ENCODE measurements at regions not wholly inside any gene's neighbourhood (a gene's known extent, or its start where the extent isn't known, plus 50 kb on each side); places are given as distances from the start of the nearest gene placed in this dataset.

DNA sequence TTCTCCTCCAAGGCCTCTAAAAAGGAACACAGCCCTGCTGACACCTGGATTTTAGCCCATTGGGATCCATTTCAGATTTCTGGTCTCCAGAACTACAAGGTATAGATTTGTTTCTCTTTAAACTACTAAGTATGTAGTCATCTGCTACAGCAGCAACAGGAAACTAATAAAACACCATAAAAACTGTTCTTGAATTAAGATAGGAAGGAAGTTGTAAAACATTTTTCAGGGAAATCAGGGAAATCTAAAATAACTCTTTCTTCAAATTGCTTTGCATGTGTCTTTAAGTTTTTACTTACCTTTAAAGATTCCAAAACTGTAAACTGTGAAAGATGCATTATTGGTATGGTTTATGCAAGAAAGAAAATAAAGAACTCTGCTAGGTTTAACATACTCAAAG is 407.0 kb upstream of the TOM1L1 start:
- Mint-ChIP-seq H3K36me3 (ENCODE audit: unreplicated experiment) (no peaks in the 10 kb centered on the region), H3K4me1 (ENCODE audit: low read depth, unreplicated experiment) (peaks cover 4% of the 10 kb centered on the region), H3K9me3 (ENCODE audit: unreplicated experiment) (no peaks in the 10 kb centered on the region), H3K27me3 (ENCODE audit: unreplicated experiment) (no peaks in the 10 kb centered on the region), H3K4me3 (ENCODE audit: unreplicated experiment) (no peak overlapping the region), H3K27ac (ENCODE audit: unreplicated experiment) (no peak overlapping the region)
- DNase-seq, result no peak
- TF ChIP-seq, protein P1, sequence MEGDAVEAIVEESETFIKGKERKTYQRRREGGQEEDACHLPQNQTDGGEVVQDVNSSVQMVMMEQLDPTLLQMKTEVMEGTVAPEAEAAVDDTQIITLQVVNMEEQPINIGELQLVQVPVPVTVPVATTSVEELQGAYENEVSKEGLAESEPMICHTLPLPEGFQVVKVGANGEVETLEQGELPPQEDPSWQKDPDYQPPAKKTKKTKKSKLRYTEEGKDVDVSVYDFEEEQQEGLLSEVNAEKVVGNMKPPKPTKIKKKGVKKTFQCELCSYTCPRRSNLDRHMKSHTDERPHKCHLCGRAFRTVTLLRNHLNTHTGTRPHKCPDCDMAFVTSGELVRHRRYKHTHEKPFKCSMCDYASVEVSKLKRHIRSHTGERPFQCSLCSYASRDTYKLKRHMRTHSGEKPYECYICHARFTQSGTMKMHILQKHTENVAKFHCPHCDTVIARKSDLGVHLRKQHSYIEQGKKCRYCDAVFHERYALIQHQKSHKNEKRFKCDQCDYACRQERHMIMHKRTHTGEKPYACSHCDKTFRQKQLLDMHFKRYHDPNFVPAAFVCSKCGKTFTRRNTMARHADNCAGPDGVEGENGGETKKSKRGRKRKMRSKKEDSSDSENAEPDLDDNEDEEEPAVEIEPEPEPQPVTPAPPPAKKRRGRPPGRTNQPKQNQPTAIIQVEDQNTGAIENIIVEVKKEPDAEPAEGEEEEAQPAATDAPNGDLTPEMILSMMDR (IDR thresholded peaks at IDR 0.05; ENCODE audit: partially characterized antibody, unreplicated experiment), result no peak

DNA sequence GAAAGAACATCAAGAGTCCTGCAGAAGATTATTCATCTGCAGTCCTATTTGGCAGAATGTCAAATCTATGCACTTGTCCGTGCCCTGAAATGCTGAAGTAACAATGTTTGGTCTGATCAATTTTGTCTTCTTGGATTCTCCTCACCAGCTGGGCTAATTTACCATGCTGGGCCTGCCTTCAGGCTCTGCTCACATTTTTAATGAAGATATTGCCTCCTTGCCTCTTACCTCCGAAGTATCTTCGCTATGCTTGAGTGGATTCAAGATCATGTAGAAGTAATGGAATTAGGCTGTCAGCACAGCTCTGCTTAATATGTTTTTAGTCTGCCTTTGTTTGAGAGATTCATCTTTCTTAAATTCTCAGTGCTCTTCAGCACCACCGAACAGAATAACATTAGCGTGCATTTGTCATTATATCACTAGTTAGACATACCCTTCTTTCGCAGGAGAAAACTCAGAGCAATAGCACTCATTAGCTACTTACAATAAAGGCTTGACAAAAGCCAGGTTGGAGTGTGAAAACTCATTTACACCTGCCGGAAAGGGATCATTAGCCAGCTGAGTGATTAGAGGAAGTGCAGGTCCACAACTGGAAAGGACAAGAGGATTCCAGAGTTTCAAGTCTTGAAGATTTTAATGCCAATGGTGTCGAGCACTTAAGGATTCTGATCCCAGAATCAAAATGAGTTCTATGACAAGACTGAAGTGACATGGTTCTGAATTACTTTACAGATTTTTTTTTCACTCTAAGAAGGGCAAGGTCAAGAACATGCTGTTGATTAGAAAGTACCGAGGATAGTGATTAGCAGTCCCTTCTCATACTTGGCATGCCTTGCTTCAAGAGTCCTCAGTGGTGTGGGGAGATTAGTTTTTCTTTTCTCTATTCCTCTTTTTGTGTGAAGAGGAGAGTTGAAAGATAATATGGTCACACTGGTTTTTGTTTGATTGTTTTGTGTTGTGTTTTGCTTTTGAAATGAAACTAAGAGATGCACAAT is 405.6 kb upstream of the TOM1L1 start:
- DNase-seq, result no peak
- H3K9me3 Mint-ChIP-seq (ENCODE audit: unreplicated experiment), result no peaks in the 10 kb centered on the region
- TF ChIP-seq, protein P1 (IDR thresholded peaks at IDR 0.05; ENCODE audit: partially characterized antibody, unreplicated experiment), result no peak
- H3K27me3 Mint-ChIP-seq (ENCODE audit: unreplicated experiment), result no peaks in the 10 kb centered on the region
- no peak overlapping the region for H3K4me3 Mint-ChIP-seq (ENCODE audit: unreplicated experiment)
- no peak overlapping the region for H3K27ac Mint-ChIP-seq (ENCODE audit: unreplicated experiment)
- H3K36me3 Mint-ChIP-seq (ENCODE audit: unreplicated experiment), result no peaks in the 10 kb centered on the region
- peaks cover 2% of the 10 kb centered on the region for H3K4me1 Mint-ChIP-seq (ENCODE audit: low read depth, unreplicated experiment)

DNA sequence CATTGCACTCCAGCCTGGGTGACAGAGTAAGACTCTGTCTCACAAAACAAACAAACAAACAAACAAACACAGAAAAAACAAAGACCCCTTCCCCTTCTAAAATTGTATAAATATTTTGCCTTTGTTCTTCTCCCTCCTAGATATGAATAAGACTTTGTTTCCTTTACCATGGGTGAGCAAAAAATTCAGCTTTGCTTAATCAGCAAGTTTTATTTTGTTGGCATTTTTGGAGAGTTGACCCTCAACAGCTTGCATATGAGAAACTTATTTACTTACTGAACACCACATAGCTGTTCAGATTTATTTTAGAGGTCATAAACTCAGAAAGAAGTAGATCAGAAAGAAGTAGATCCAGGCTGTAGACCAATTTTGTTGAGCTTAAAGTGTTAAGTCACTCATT is 395.2 kb upstream of the TOM1L1 start:
- H3K36me3 Mint-ChIP-seq (ENCODE audit: unreplicated experiment), result no peaks in the 10 kb centered on the region
- no peak overlapping the region for H3K27ac Mint-ChIP-seq (ENCODE audit: unreplicated experiment)
- H3K4me1 Mint-ChIP-seq (ENCODE audit: low read depth, unreplicated experiment), result peaks cover 3% of the 10 kb centered on the region

DNA sequence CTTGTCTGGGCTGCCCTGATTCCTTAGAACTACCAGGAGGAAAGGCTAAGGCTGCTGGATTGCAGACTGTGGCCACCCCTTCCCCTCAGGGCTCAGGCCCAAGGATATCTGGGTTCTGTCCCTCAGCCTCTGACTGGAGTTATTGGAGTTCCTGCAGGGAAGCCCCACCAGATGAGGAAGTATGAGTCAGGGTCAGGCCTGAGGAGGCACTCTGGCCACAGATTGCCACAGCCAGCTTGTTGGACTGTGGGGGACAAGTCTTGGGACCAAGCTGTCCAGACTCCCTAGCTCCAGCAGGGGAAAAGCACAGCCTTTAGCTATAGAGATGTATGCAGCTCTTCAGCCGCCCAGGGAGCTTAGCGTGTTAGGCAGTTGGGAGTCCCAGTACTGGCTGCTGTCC is 381.9 kb upstream of the TOM1L1 start:
- H3K36me3 Mint-ChIP-seq (ENCODE audit: unreplicated experiment), result peaks cover 6% of the 10 kb centered on the region
- peaks cover 2% of the 10 kb centered on the region for H3K9me3 Mint-ChIP-seq (ENCODE audit: unreplicated experiment)
- no peak overlapping the region for H3K4me3 Mint-ChIP-seq (ENCODE audit: unreplicated experiment)
- no peak overlapping the region for H3K27ac Mint-ChIP-seq (ENCODE audit: unreplicated experiment)
- no peaks in the 10 kb centered on the region for H3K4me1 Mint-ChIP-seq (ENCODE audit: low read depth, unreplicated experiment)
- TF ChIP-seq, protein P1 (IDR thresholded peaks at IDR 0.05; ENCODE audit: partially characterized antibody, unreplicated experiment), result no peak
- no peak for DNase-seq
- no peaks in the 10 kb centered on the region for H3K27me3 Mint-ChIP-seq (ENCODE audit: unreplicated experiment)

More for the DNA sequence above, 395.2 kb upstream of the TOM1L1 start:
- H3K27me3 Mint-ChIP-seq (ENCODE audit: unreplicated experiment), result no peaks in the 10 kb centered on the region
- no peaks in the 10 kb centered on the region for H3K9me3 Mint-ChIP-seq (ENCODE audit: unreplicated experiment)
- TF ChIP-seq, protein P1 (IDR thresholded peaks at IDR 0.05; ENCODE audit: partially characterized antibody, unreplicated experiment), result no peak
- no peak for DNase-seq
- no peak overlapping the region for H3K4me3 Mint-ChIP-seq (ENCODE audit: unreplicated experiment)

DNA sequence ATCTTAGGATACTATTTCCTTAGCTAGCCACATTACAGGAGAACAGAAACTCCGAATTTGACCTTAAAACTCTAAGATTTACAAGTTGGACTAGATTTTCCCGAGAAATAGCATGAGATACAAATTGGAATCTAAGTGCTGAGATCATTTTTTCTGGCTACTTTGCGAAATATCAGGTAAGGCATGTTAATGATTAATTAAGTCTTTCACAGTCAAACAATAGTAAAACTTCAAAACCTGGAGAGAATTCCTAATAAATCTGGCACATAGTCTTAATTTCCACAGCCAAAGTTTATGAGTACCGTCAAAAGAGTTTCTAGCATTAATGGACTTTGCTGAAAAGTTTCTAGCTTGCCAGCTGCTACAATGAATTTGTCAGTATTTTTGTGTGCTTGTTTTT is 379.5 kb upstream of the TOM1L1 start:
- Mint-ChIP-seq H3K27ac (ENCODE audit: unreplicated experiment) (no peak overlapping the region), H3K27me3 (ENCODE audit: unreplicated experiment) (no peaks in the 10 kb centered on the region), H3K4me3 (ENCODE audit: unreplicated experiment) (no peak overlapping the region), H3K36me3 (ENCODE audit: unreplicated experiment) (peaks cover 6% of the 10 kb centered on the region), H3K9me3 (ENCODE audit: unreplicated experiment) (peaks cover 2% of the 10 kb centered on the region), H3K4me1 (ENCODE audit: low read depth, unreplicated experiment) (no peaks in the 10 kb centered on the region)
- no peak for DNase-seq
- TF ChIP-seq, protein P1 (IDR thresholded peaks at IDR 0.05; ENCODE audit: partially characterized antibody, unreplicated experiment), result no peak
